ENCODE measurements at regions not wholly inside any gene's neighbourhood (a gene's known extent, or its start where the extent isn't known, plus 50 kb on each side); places are given as distances from the start of the nearest gene placed in this dataset.
"Not testable (repeated sequence)": the region's sequence is repeated elsewhere in the genome, so short reads cannot be mapped to it uniquely, and the experiment has no call there.

- DNase-seq: peak in 1 of 2 experiments; percentile 34
These were observed 70.8 kb downstream of the YTHDF1 start for GRCh38 chr20:63145156-63145555.

- no peak for DNase-seq
These were observed 73.0 kb downstream of the YTHDF1 start for GRCh38 chr20:63142933-63143332.

GRCh38 chr20:63141531-63141930 lies 74.4 kb downstream of the YTHDF1 start:
- no peak for DNase-seq

GRCh38 chr20:63140514-63141433 lies 75.2 kb downstream of the YTHDF1 start:
- DNase-seq: no peak

- DNase-seq: no peak
These were observed 76.1 kb downstream of the YTHDF1 start for GRCh38 chr20:63139837-63140236.

GRCh38 chr20:63139356-63139755 lies 76.6 kb downstream of the YTHDF1 start:
- no peak for DNase-seq

GRCh38 chr20:63138855-63139341 lies 77.0 kb downstream of the YTHDF1 start:
- no peak for DNase-seq

- DNase-seq: no peak
These were observed 78.0 kb downstream of the YTHDF1 start for GRCh38 chr20:63137851-63138415.

GRCh38 chr20:63136296-63136695 lies 79.6 kb downstream of the YTHDF1 start:
- no peak for DNase-seq

GRCh38 chr20:63135411-63135810 lies 80.5 kb downstream of the YTHDF1 start:
- no peak for DNase-seq

GRCh38 chr20:63134711-63135361 lies 81.1 kb downstream of the YTHDF1 start:
- not testable (repeated sequence) for DNase-seq

GRCh38 chr20:63134201-63134612 lies 81.7 kb downstream of the YTHDF1 start:
- DNase-seq: no peak

GRCh38 chr20:63133481-63134091 lies 82.3 kb downstream of the YTHDF1 start:
- DNase-seq: no peak

- DNase-seq: no peak
These were observed 83.0 kb downstream of the YTHDF1 start for GRCh38 chr20:63132715-63133471.

- DNase-seq: no peak
These were observed 83.7 kb downstream of the YTHDF1 start for GRCh38 chr20:63132131-63132714.

- DNase-seq: no peak
These were observed 85.0 kb downstream of the YTHDF1 start for GRCh38 chr20:63130658-63131577.

GRCh38 chr20:63129991-63130657 lies 85.8 kb downstream of the YTHDF1 start:
- no peak for DNase-seq

- no peak for DNase-seq
These were observed 86.5 kb downstream of the YTHDF1 start for GRCh38 chr20:63129376-63129965.

- DNase-seq: no peak
These were observed 87.0 kb downstream of the YTHDF1 start for GRCh38 chr20:63128956-63129355.

GRCh38 chr20:63128367-63128766 lies 87.6 kb downstream of the YTHDF1 start:
- no peak for DNase-seq

All from SHP77 (cell line).